ENCODE measurements at regions not wholly inside any gene's neighbourhood (a gene's known extent, or its start where the extent isn't known, plus 50 kb on each side); places are given as distances from the start of the nearest gene placed in this dataset.
"Not testable (repeated sequence)": the region's sequence is repeated elsewhere in the genome, so short reads cannot be mapped to it uniquely, and the experiment has no call there.

GRCh38 chr2:48089644-48090043 lies 183.3 kb upstream of the FBXO11 start:
- no peak overlapping the region for H3K4me3 ChIP-seq (ENCODE audit: control insufficient read depth, low read depth, low read length)
- DNase-seq (ENCODE audit: low read depth) = no peak
- TF ChIP-seq CTCF (conservative IDR thresholded peaks at IDR 0.05; ENCODE audit: control insufficient read depth, insufficient read depth, low read depth, low read length) = no peak

- TF ChIP-seq CTCF (conservative IDR thresholded peaks at IDR 0.05; ENCODE audit: control insufficient read depth, insufficient read depth, low read depth, low read length) = no peak
- H3K4me3 ChIP-seq (ENCODE audit: control insufficient read depth, low read depth, low read length) = no peak overlapping the region
- DNase-seq (ENCODE audit: low read depth) = peak; percentile 44
These were observed 186.8 kb upstream of the FBXO11 start for GRCh38 chr2:48092846-48093803.

GRCh38 chr2:48096765-48097164 lies 190.5 kb upstream of the FBXO11 start:
- H3K4me3 ChIP-seq (ENCODE audit: control insufficient read depth, low read depth, low read length); DNase-seq (ENCODE audit: low read depth): not testable (repeated sequence)

GRCh38 chr2:48098539-48098938 lies 192.2 kb upstream of the FBXO11 start:
- no peak overlapping the region for H3K4me3 ChIP-seq (ENCODE audit: control insufficient read depth, low read depth, low read length)
- TF ChIP-seq CTCF (conservative IDR thresholded peaks at IDR 0.05; ENCODE audit: control insufficient read depth, insufficient read depth, low read depth, low read length) = no peak
- no peak for DNase-seq (ENCODE audit: low read depth)

GRCh38 chr2:48104418-48104817 lies 198.1 kb upstream of the FBXO11 start:
- no peak for TF ChIP-seq CTCF (conservative IDR thresholded peaks at IDR 0.05; ENCODE audit: control insufficient read depth, insufficient read depth, low read depth, low read length)
- DNase-seq (ENCODE audit: low read depth) = no peak
- H3K4me3 ChIP-seq (ENCODE audit: control insufficient read depth, low read depth, low read length) = no peak overlapping the region

GRCh38 chr2:48105848-48106247 lies 199.6 kb upstream of the FBXO11 start:
- no peak overlapping the region for H3K4me3 ChIP-seq (ENCODE audit: control insufficient read depth, low read depth, low read length)
- no peak for DNase-seq (ENCODE audit: low read depth)
- no peak for TF ChIP-seq CTCF (conservative IDR thresholded peaks at IDR 0.05; ENCODE audit: control insufficient read depth, insufficient read depth, low read depth, low read length)

GRCh38 chr2:48107326-48107925 lies 201.1 kb upstream of the FBXO11 start:
- TF ChIP-seq CTCF (conservative IDR thresholded peaks at IDR 0.05; ENCODE audit: control insufficient read depth, insufficient read depth, low read depth, low read length) = peak; percentile 5
- H3K4me3 ChIP-seq (ENCODE audit: control insufficient read depth, low read depth, low read length) = peak overlapping the region; percentile 7
- DNase-seq (ENCODE audit: low read depth) = peak; percentile 79

Data from fibroblast of mammary gland (primary cell).